Stomach (tissue), 8 donors: ENCODE measurements at regions not wholly inside any gene's neighbourhood (a gene's known extent, or its start where the extent isn't known, plus 50 kb on each side); places are given as distances from the start of the nearest gene placed in this dataset.

Source experiments
- DNase-seq, 2 donors: peaks; one replicate each; pipeline versions ENCODE4 v3.0.0 to v3.0.0-alpha.2; 2013 to 2019
- H3K27ac ChIP-seq, 5 donors: fragments of 200-600 bp in 4 of 5; sonication (generic) in 4 of 5; one replicate each; pipeline ENCODE4 v1.5.1; 2013 to 2019; ENCODE audit warnings: mild to moderate bottlenecking in 1 of 5, moderate library complexity in 1 of 5
- H3K27me3 ChIP-seq, 3 donors: fragments of 200-600 bp; sonication (generic); one replicate each; pipeline ENCODE4 v1.5.1; 2017 to 2019; ENCODE audit warnings: mixed run types in 1 of 3
- H3K36me3 ChIP-seq, 4 donors: fragments of 200-600 bp; sonication (generic); 1 replicate in 3 of 4; 2 replicates in 1 of 4; pipeline ENCODE4 v1.5.1; 2016 to 2019
- H3K4me1 ChIP-seq, 4 donors: fragments of 200-600 bp; sonication (generic); one replicate each; pipeline ENCODE4 v1.5.1; 2016 to 2019
- H3K4me3 ChIP-seq, 4 donors: fragments of 200-600 bp; sonication (generic) in 3 of 4; one replicate each; pipeline ENCODE4 v1.5.1; 2016 to 2019; ENCODE audit warnings: mild to moderate bottlenecking in 1 of 4
- H3K9me3 ChIP-seq, 4 donors: fragments of 200-600 bp; sonication (generic); one replicate each; pipeline ENCODE4 v1.5.1; 2016 to 2019
- CTCF ChIP-seq, 7 experiments: fragments of 450-650 bp in 4 of 7; fragments of 200-600 bp in 3 of 7; sonication (generic) in 3 of 7; IDR thresholded peaks; one replicate each; pipeline ENCODE4 v1.5.1; 2016 to 2019; ENCODE audit warnings: antibody characterized with exemption in 7 of 7, control low read depth in 2 of 7, mild to moderate bottlenecking in 1 of 7
- EP300 ChIP-seq: sonication (generic); formaldehyde crosslinking; IDR thresholded peaks from one replicate; pipeline ENCODE4 v1.6.1; 2017; ENCODE audit warnings: antibody characterized with exemption
- POLR2A ChIP-seq, 4 donors: fragments of 450-650 bp; IDR thresholded peaks; one replicate each; pipeline ENCODE4 v1.6.1; 2016; ENCODE audit warnings: antibody characterized with exemption in 4 of 4, control low read depth in 2 of 4, mild to moderate bottlenecking in 1 of 4, moderate library complexity in 1 of 4
- POLR2AphosphoS5 ChIP-seq, 3 donors: sonication (generic); formaldehyde crosslinking; IDR thresholded peaks; one replicate each; pipeline ENCODE4 v1.6.1; 2016; ENCODE audit warnings: antibody characterized with exemption in 3 of 3
- WGBS, 5 donors: extraction: QIAGEN DNeasy Blood & Tissue Kit in 3 of 5; methylation state at CpG; one replicate each; pipeline versions ENCODE4 v1.1.5 to v1.1.7; 2013 to 2018; 5-methylcytosine and 5-hydroxymethylcytosine counted together
- intact Hi-C: fragments of 100-400 bp; cut with DNase I; formaldehyde crosslinking; loops from one replicate; pipeline ENCODE4 v1.15.1; 2023; ENCODE audit warnings: low total_unique reads
- donor health status: healthy with polysubstance abuse.
- donor health status: Bipolar disorder and iron deficiency.
- donor health status: healthy.

- intact Hi-C loops: no loop called here
Measured at GRCh38 chr6:98724537-98724936, 109.8 kb upstream of the POU3F2 start.

GRCh38 chr6:98747273-98747672 lies 87.1 kb upstream of the POU3F2 start:
- Histone ChIP-seq H3K4me1 (no peaks in the 10 kb centered on the region), H3K27me3 (no peaks in the 10 kb centered on the region), H3K36me3 (no peaks in the 10 kb centered on the region), H3K27ac (no peak overlapping the region), H3K9me3 (peaks cover 0 to under 1% (median 0%) of the 10 kb centered on the region in 4 donors), H3K4me3 (no peak overlapping the region)
- no peak for DNase-seq
- WGBS, 5 donors: 46 to 67% (median 56%) methylated on average over 1 of the region's 1 CpG
- intact Hi-C loops: no loop called here
- TF ChIP-seq CTCF (IDR thresholded peaks at IDR 0.05) (no peak), POLR2A (IDR thresholded peaks at IDR 0.05) (no peak), POLR2AphosphoS5 (IDR thresholded peaks at IDR 0.05) (no peak), EP300 (no peak)

More at GRCh38 chr6:98724537-98724936, 109.8 kb upstream of the POU3F2 start:
- TF ChIP-seq CTCF (IDR thresholded peaks at IDR 0.05): no peak
- no peak for TF ChIP-seq POLR2A (IDR thresholded peaks at IDR 0.05)
- TF ChIP-seq EP300: no peak
- TF ChIP-seq POLR2AphosphoS5 (IDR thresholded peaks at IDR 0.05): no peak
- H3K4me3 ChIP-seq: no peak overlapping the region
- no peaks in the 10 kb centered on the region for H3K9me3 ChIP-seq
- H3K36me3 ChIP-seq: no peaks in the 10 kb centered on the region
- no peaks in the 10 kb centered on the region for H3K27me3 ChIP-seq
- no peak for DNase-seq
- no peaks in the 10 kb centered on the region for H3K4me1 ChIP-seq
- no peak overlapping the region for H3K27ac ChIP-seq

GRCh38 chr6:98747960-98748359 lies 86.4 kb upstream of the POU3F2 start:
- WGBS, 5 donors: 58 to 69% (median 60%) methylated on average over 3 of the region's 3 CpGs
- no peak for DNase-seq
- H3K27me3 ChIP-seq: no peaks in the 10 kb centered on the region

GRCh38 chr6:98759459-98759858 lies 74.9 kb upstream of the POU3F2 start:
- no peak for DNase-seq
- intact Hi-C loops: no loop called here
- Histone ChIP-seq H3K9me3 (peaks cover 0 to 8% (median 2%) of the 10 kb centered on the region in 4 donors), H3K27ac (no peak overlapping the region), H3K36me3 (no peaks in the 10 kb centered on the region), H3K27me3 (no peaks in the 10 kb centered on the region), H3K4me1 (no peaks in the 10 kb centered on the region), H3K4me3 (no peak overlapping the region)
- no peak for TF ChIP-seq CTCF (IDR thresholded peaks at IDR 0.05)
- no peak for TF ChIP-seq POLR2AphosphoS5 (IDR thresholded peaks at IDR 0.05)
- TF ChIP-seq POLR2A (IDR thresholded peaks at IDR 0.05): no peak
- no peak for TF ChIP-seq EP300

More at GRCh38 chr6:98747960-98748359, 86.4 kb upstream of the POU3F2 start:
- Histone ChIP-seq H3K27ac (no peak overlapping the region), H3K36me3 (no peaks in the 10 kb centered on the region), H3K9me3 (peaks cover 0 to 4% (median 0%) of the 10 kb centered on the region in 4 donors), H3K4me3 (no peak overlapping the region), H3K4me1 (no peaks in the 10 kb centered on the region)
- TF ChIP-seq EP300 (no peak), POLR2A (IDR thresholded peaks at IDR 0.05) (no peak), CTCF (IDR thresholded peaks at IDR 0.05) (no peak), POLR2AphosphoS5 (IDR thresholded peaks at IDR 0.05) (no peak)
- intact Hi-C loops: no loop called here
